HG03575 (cell line): ENCODE measurements at regions not wholly inside any gene's neighbourhood (a gene's known extent, or its start where the extent isn't known, plus 50 kb on each side); places are given as distances from the start of the nearest gene placed in this dataset.

Experiments used
- ATAC-seq: cut with Tn5 transposase; IDR thresholded peaks from one replicate; pipeline ENCODE4 v1.9.1; 2021; ENCODE audit not compliant: unreplicated experiment, insufficient number of reproducible peaks, low FRiP score; ENCODE audit errors: extremely low read depth

- no peak for ATAC-seq
These were observed 171.7 kb downstream of the ZNF608 start for GRCh38 chr5:124574521-124575436.

GRCh38 chr5:124572971-124573370, 173.5 kb downstream of the ZNF608 start:
- no peak for ATAC-seq

- no peak for ATAC-seq
These were observed 176.0 kb downstream of the ZNF608 start for GRCh38 chr5:124570285-124571035.

GRCh38 chr5:124566875-124567450, 179.5 kb downstream of the ZNF608 start:
- no peak for ATAC-seq

GRCh38 chr5:124561451-124561850, 185.0 kb downstream of the ZNF608 start:
- no peak for ATAC-seq

- ATAC-seq = no peak
These were observed 186.1 kb downstream of the ZNF608 start for GRCh38 chr5:124560370-124560769.

GRCh38 chr5:124557761-124558160, 188.7 kb downstream of the ZNF608 start:
- no peak for ATAC-seq

- ATAC-seq = no peak
These were observed 191.5 kb downstream of the ZNF608 start for GRCh38 chr5:124554746-124555578.

GRCh38 chr5:124553911-124554310, 192.5 kb downstream of the ZNF608 start:
- ATAC-seq = no peak

GRCh38 chr5:124552526-124552925, 193.9 kb downstream of the ZNF608 start:
- ATAC-seq = no peak

GRCh38 chr5:124551939-124552279, 194.5 kb downstream of the ZNF608 start:
- ATAC-seq = no peak

- ATAC-seq = no peak
These were observed 195.7 kb downstream of the ZNF608 start for GRCh38 chr5:124550731-124551130.

- ATAC-seq = no peak
These were observed 196.5 kb downstream of the ZNF608 start for GRCh38 chr5:124549891-124550436.

GRCh38 chr5:124546643-124547042, 199.8 kb downstream of the ZNF608 start:
- ATAC-seq = no peak

- ATAC-seq = peak; percentile 90
These were observed 201.9 kb downstream of the ZNF608 start for GRCh38 chr5:124544366-124545055.

- no peak for ATAC-seq
These were observed 207.5 kb downstream of the ZNF608 start for GRCh38 chr5:124538931-124539330.

GRCh38 chr5:124538191-124538590, 208.2 kb downstream of the ZNF608 start:
- no peak for ATAC-seq

- ATAC-seq = no peak
These were observed 208.9 kb downstream of the ZNF608 start for GRCh38 chr5:124537522-124537921.
